GM21619 (cell line): ENCODE measurements at regions not wholly inside any gene's neighbourhood (a gene's known extent, or its start where the extent isn't known, plus 50 kb on each side); places are given as distances from the start of the nearest gene placed in this dataset.

Experiments used
- ATAC-seq: cut with Tn5 transposase; IDR thresholded peaks from one replicate; pipeline ENCODE4 v1.9.1; 2021; ENCODE audit not compliant: unreplicated experiment

GRCh38 chr12:132395908-132396305 lies 66.5 kb upstream of the GALNT9 start:
- no peak for ATAC-seq

- ATAC-seq, result no peak
These were observed 66.0 kb upstream of the GALNT9 start for GRCh38 chr12:132395192-132395907.

GRCh38 chr12:132393991-132394949 lies 64.9 kb upstream of the GALNT9 start:
- no peak for ATAC-seq

- ATAC-seq, result no peak
These were observed 63.9 kb upstream of the GALNT9 start for GRCh38 chr12:132393245-132393795.

- no peak for ATAC-seq
These were observed 63.2 kb upstream of the GALNT9 start for GRCh38 chr12:132392389-132393244.

GRCh38 chr12:132391326-132392041 lies 62.1 kb upstream of the GALNT9 start:
- ATAC-seq, result no peak

- no peak for ATAC-seq
These were observed 61.1 kb upstream of the GALNT9 start for GRCh38 chr12:132390287-132391076.

GRCh38 chr12:132389526-132390286 lies 60.3 kb upstream of the GALNT9 start:
- ATAC-seq, result no peak

- ATAC-seq, result no peak
These were observed 59.6 kb upstream of the GALNT9 start for GRCh38 chr12:132389026-132389425.

GRCh38 chr12:132388379-132389015 lies 59.1 kb upstream of the GALNT9 start:
- no peak for ATAC-seq

- no peak for ATAC-seq
These were observed 57.6 kb upstream of the GALNT9 start for GRCh38 chr12:132386926-132387497.

- no peak for ATAC-seq
These were observed 56.7 kb upstream of the GALNT9 start for GRCh38 chr12:132385923-132386751.

- no peak for ATAC-seq
These were observed 55.8 kb upstream of the GALNT9 start for GRCh38 chr12:132384916-132385774.

- no peak for ATAC-seq
These were observed 51.3 kb upstream of the GALNT9 start for GRCh38 chr12:132380641-132381040.

- no peak for ATAC-seq
These were observed 50.6 kb upstream of the GALNT9 start for GRCh38 chr12:132379996-132380395.

GRCh38 chr12:132379576-132379975 lies 50.2 kb upstream of the GALNT9 start:
- no peak for ATAC-seq
